ENCODE measurements at regions not wholly inside any gene's neighbourhood (a gene's known extent, or its start where the extent isn't known, plus 50 kb on each side); places are given as distances from the start of the nearest gene placed in this dataset.
A peak's percentile ranks its signal among the peaks of the same experiment; 100 is the strongest.

DNA sequence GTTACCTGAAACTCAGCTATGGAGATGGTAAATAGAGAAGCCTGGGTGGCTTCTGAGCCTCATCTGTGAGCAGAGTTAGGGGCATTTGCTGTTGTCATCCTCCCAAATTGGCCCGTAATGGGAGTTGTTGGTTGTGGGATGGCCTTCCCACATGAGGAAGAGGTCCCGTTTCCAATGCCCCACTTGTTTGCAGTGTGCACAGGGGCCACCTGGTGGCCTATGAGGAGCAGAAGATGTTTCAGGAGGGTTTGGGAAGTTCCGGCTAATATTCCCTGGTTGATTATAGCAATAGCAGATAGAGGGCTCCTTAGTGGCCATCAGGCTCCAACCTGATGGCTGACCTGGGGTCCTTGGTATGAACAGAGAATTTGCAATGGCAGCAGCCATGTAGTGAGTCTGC is 1546.5 kb downstream of the OTOL1 start:
- Histone ChIP-seq H3K36me3 (replicated peaks in 1 of 2; ENCODE audit: control insufficient read depth in 1 of 2, insufficient read depth in 2 of 2, low read length in 1 of 2) (no peaks in the 10 kb centered on the region), H3K4me1 (ENCODE audit: control insufficient read depth in 1 of 2, insufficient read depth in 2 of 2, low read depth in 1 of 2, low read length in 1 of 2) (no peaks in the 10 kb centered on the region), H2AFZ (ENCODE audit: low read depth) (no peak overlapping the region), H4K20me1 (ENCODE audit: insufficient read depth) (no peaks in the 10 kb centered on the region), H3K9me3 (no peaks in the 10 kb centered on the region), H3K4me3 (ENCODE audit: low read depth in 2 of 2, low read length in 1 of 2) (no peak overlapping the region), H3K4me2 (no peak overlapping the region), H3K27ac (ENCODE audit: low read depth in 2 of 2, low read length in 1 of 2) (no peak overlapping the region), H3K9me2 (no peaks in the 10 kb centered on the region), H3K79me2 (ENCODE audit: insufficient read depth) (no peaks in the 10 kb centered on the region), H3K9ac (no peak overlapping the region), H3K27me3 (ENCODE audit: insufficient read depth) (no peaks in the 10 kb centered on the region), H3F3A (replicated peaks; ENCODE audit: insufficient read depth) (no peaks in the 10 kb centered on the region)
- WGBS (ENCODE audit: low lambda C conversion rate): 36% methylated on average over 2 of the region's 3 CpGs
- no peak for DNase-seq
- CTCF ChIA-PET: interaction anchor here (0.8 to 1.0 kb wide), 2 partner anchors 873 to 1128 kb away, joined by 3 read pairs; no protein-coding TSS in a partner anchor
- POLR2A ChIA-PET: no interaction called here
- TF ChIP-seq YY1 (IDR thresholded peaks at IDR 0.05; ENCODE audit: low read depth) (no peak), SMC3 (IDR thresholded peaks at IDR 0.05; ENCODE audit: low read depth, low read length) (peak; percentile 36), POLR2AphosphoS5 (IDR thresholded peaks at IDR 0.05; ENCODE audit: low read depth, low read length) (no peak), GATA2 (CRISPR knock-in tag; IDR thresholded peaks at IDR 0.05) (no peak), GABPA (IDR thresholded peaks at IDR 0.05; ENCODE audit: low read depth) (no peak), RAD21 (IDR thresholded peaks at IDR 0.05; ENCODE audit: low read length) (peak; percentile 28; the same call in 1 of the 2 replicates)
- TF ChIP-seq, protein P1, sequence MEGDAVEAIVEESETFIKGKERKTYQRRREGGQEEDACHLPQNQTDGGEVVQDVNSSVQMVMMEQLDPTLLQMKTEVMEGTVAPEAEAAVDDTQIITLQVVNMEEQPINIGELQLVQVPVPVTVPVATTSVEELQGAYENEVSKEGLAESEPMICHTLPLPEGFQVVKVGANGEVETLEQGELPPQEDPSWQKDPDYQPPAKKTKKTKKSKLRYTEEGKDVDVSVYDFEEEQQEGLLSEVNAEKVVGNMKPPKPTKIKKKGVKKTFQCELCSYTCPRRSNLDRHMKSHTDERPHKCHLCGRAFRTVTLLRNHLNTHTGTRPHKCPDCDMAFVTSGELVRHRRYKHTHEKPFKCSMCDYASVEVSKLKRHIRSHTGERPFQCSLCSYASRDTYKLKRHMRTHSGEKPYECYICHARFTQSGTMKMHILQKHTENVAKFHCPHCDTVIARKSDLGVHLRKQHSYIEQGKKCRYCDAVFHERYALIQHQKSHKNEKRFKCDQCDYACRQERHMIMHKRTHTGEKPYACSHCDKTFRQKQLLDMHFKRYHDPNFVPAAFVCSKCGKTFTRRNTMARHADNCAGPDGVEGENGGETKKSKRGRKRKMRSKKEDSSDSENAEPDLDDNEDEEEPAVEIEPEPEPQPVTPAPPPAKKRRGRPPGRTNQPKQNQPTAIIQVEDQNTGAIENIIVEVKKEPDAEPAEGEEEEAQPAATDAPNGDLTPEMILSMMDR (IDR thresholded peaks at IDR 0.05): peak; percentile 48

DNA sequence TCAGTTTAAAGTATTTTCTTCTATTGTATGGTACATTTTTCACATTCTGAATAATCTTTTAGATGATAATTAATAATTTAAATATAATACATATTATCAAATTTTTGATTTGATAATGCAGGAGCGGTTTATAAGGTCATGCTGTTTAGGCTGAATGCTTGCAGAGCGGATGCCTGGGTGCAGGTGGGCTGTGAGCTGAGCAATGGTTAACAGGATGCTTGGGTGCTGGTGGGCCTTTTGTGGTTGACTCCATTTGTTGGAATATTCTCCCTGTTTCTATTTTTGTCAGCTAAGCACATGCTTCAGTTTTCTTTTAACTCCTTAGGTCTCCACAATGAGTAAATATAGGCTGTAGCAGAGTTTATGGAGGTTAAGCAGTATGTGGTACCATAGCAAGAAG is 1549.3 kb downstream of the OTOL1 start:
- no peaks in the 10 kb centered on the region for H3K9me2 ChIP-seq
- H4K20me1 ChIP-seq (ENCODE audit: insufficient read depth): no peaks in the 10 kb centered on the region
- no peak overlapping the region for H2AFZ ChIP-seq (ENCODE audit: low read depth)
- ChIA-PET POLR2A (no interaction called here), CTCF (interaction anchor here (1.2 to 2.3 kb wide), 2 partner anchors 11 to 1131 kb away, joined by 3 to 16 read pairs; no protein-coding TSS in a partner anchor)
- H3K36me3 ChIP-seq (replicated peaks in 1 of 2; ENCODE audit: control insufficient read depth in 1 of 2, insufficient read depth in 2 of 2, low read length in 1 of 2): no peaks in the 10 kb centered on the region
- H3K4me2 ChIP-seq: no peak overlapping the region
- no peak overlapping the region for H3K9ac ChIP-seq
- no peak overlapping the region for H3K4me3 ChIP-seq (ENCODE audit: low read depth in 2 of 2, low read length in 1 of 2)
- H3F3A ChIP-seq (replicated peaks; ENCODE audit: insufficient read depth): no peaks in the 10 kb centered on the region
- no peaks in the 10 kb centered on the region for H3K9me3 ChIP-seq
- H3K27me3 ChIP-seq (ENCODE audit: insufficient read depth): no peaks in the 10 kb centered on the region
- WGBS (ENCODE audit: low lambda C conversion rate): 88% methylated on average over 2 of the region's 2 CpGs
- no peaks in the 10 kb centered on the region for H3K79me2 ChIP-seq (ENCODE audit: insufficient read depth)
- DNase-seq: no peak
- H3K4me1 ChIP-seq (ENCODE audit: control insufficient read depth in 1 of 2, insufficient read depth in 2 of 2, low read depth in 1 of 2, low read length in 1 of 2): no peaks in the 10 kb centered on the region
- TF ChIP-seq EP300 (IDR thresholded peaks at IDR 0.05; ENCODE audit: borderline replicate concordance in 1 of 2, low read depth in 1 of 2, low read length in 1 of 2) (no peak), RXRA (IDR thresholded peaks at IDR 0.05; ENCODE audit: borderline replicate concordance, low read depth) (no peak), MXI1 (IDR thresholded peaks at IDR 0.05; ENCODE audit: low read depth, low read length) (no peak)
- no peak overlapping the region for H3K27ac ChIP-seq (ENCODE audit: low read depth in 2 of 2, low read length in 1 of 2)

DNA sequence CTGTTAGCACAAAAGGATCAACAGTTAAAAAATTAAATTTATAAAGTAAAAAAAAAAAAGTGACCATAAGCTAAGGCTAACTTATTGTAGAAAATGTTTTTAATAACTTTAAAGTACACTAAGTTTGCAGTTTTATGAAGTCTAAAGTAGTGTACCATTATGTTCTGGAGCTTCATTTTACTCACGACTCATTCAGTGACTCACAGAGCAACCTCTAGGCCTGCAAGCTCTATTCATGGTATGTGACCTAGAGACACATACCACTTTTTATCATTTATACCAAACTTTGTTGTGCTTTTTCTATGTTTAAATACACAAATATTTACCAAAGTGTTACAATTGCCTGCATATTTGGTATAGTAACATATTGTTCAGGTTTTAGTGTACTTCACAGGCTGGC is 1552.3 kb downstream of the OTOL1 start:
- H3K4me1 ChIP-seq (ENCODE audit: control insufficient read depth in 1 of 2, insufficient read depth in 2 of 2, low read depth in 1 of 2, low read length in 1 of 2): no peaks in the 10 kb centered on the region
- WGBS (ENCODE audit: low lambda C conversion rate): no CpG with 5 or more reads among the region's 1 CpG

More for the DNA sequence above, 1552.3 kb downstream of the OTOL1 start:
- H3K4me2 ChIP-seq: no peak overlapping the region
- H4K20me1 ChIP-seq (ENCODE audit: insufficient read depth): no peaks in the 10 kb centered on the region
- POLR2A ChIA-PET: no interaction called here
- no peak for DNase-seq
- CTCF ChIA-PET: no interaction called here
- no peak for TF ChIP-seq NFIC (IDR thresholded peaks at IDR 0.05; ENCODE audit: borderline replicate concordance)
- TF ChIP-seq FOSL2 (IDR thresholded peaks at IDR 0.05; ENCODE audit: borderline replicate concordance, low read depth): no peak
- TF ChIP-seq, protein P2, sequence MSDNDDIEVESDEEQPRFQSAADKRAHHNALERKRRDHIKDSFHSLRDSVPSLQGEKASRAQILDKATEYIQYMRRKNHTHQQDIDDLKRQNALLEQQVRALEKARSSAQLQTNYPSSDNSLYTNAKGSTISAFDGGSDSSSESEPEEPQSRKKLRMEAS (IDR thresholded peaks at IDR 0.05; ENCODE audit: low read depth): no peak
- TF ChIP-seq, protein P3, sequence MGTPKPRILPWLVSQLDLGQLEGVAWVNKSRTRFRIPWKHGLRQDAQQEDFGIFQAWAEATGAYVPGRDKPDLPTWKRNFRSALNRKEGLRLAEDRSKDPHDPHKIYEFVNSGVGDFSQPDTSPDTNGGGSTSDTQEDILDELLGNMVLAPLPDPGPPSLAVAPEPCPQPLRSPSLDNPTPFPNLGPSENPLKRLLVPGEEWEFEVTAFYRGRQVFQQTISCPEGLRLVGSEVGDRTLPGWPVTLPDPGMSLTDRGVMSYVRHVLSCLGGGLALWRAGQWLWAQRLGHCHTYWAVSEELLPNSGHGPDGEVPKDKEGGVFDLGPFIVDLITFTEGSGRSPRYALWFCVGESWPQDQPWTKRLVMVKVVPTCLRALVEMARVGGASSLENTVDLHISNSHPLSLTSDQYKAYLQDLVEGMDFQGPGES (IDR thresholded peaks at IDR 0.05; ENCODE audit: low read depth, low read length): no peak
- no peak for TF ChIP-seq MXI1 (IDR thresholded peaks at IDR 0.05; ENCODE audit: low read depth, low read length)
- no peak for TF ChIP-seq ELF1 (IDR thresholded peaks at IDR 0.05)
- no peaks in the 10 kb centered on the region for H3K36me3 ChIP-seq (replicated peaks in 1 of 2; ENCODE audit: control insufficient read depth in 1 of 2, insufficient read depth in 2 of 2, low read length in 1 of 2)
- no peaks in the 10 kb centered on the region for H3K79me2 ChIP-seq (ENCODE audit: insufficient read depth)
- no peaks in the 10 kb centered on the region for H3K9me2 ChIP-seq
- no peak overlapping the region for H3K9ac ChIP-seq
- H3K4me3 ChIP-seq (ENCODE audit: low read depth in 2 of 2, low read length in 1 of 2): no peak overlapping the region
- H3K9me3 ChIP-seq: no peaks in the 10 kb centered on the region
- H3K27ac ChIP-seq (ENCODE audit: low read depth in 2 of 2, low read length in 1 of 2): no peak overlapping the region
- H3F3A ChIP-seq (replicated peaks; ENCODE audit: insufficient read depth): no peaks in the 10 kb centered on the region
- H3K27me3 ChIP-seq (ENCODE audit: insufficient read depth): no peaks in the 10 kb centered on the region
- H2AFZ ChIP-seq (ENCODE audit: low read depth): no peak overlapping the region
